WERI-Rb-1 (cell line): ENCODE measurements at regions not wholly inside any gene's neighbourhood (a gene's known extent, or its start where the extent isn't known, plus 50 kb on each side); places are given as distances from the start of the nearest gene placed in this dataset.

Experiments used
- DNase-seq: peaks from one replicate; pipeline ENCODE4 v3.0.0-alpha.2; 2020
- H3K27ac ChIP-seq: fragments of 250-450 bp; sonication (Bioruptor Pico); 2 replicates; pipeline ENCODE4 v1.5.1; 2020; ENCODE audit warnings: mild to moderate bottlenecking, moderate library complexity
- H3K27me3 ChIP-seq: fragments of 250-450 bp; sonication (Bioruptor Pico); 2 replicates; pipeline ENCODE4 v1.5.1; 2021; ENCODE audit warnings: mild to moderate bottlenecking, low read depth, moderate library complexity; ENCODE audit not compliant: insufficient read depth, severe bottlenecking
- H3K36me3 ChIP-seq: fragments of 250-450 bp; sonication (Bioruptor Pico); 2 replicates; pipeline ENCODE4 v1.5.1; 2020; ENCODE audit warnings: mild to moderate bottlenecking, moderate library complexity
- H3K4me3 ChIP-seq: 2 replicates; pipeline ENCODE4 v1.5.1; 2011; ENCODE audit warnings: low read depth, mild to moderate bottlenecking, control low read depth, low read length
- H3K9me3 ChIP-seq: fragments of 250-450 bp; sonication (Bioruptor Pico); 2 replicates; pipeline ENCODE4 v1.5.1; 2021; ENCODE audit warnings: mild to moderate bottlenecking, moderate library complexity; ENCODE audit not compliant: severe bottlenecking
- CTCF ChIP-seq: IDR thresholded peaks from 2 replicates; pipeline ENCODE4 v1.5.1; 2011; ENCODE audit warnings: low read depth, mild to moderate bottlenecking, control low read depth, inconsistent platforms, low read length

- TF ChIP-seq CTCF = no peak
- Histone ChIP-seq H3K27me3 (no peaks in the 10 kb centered on the region), H3K36me3 (no peaks in the 10 kb centered on the region), H3K27ac (no peak overlapping the region), H3K9me3 (peaks cover 3% of the 10 kb centered on the region), H3K4me3 (no peak overlapping the region)
- no peak for DNase-seq
Observed at GRCh38 chr1:68551459-68551858, 54.6 kb upstream of the DEPDC1 start.

- DNase-seq = no peak
- no peak overlapping the region for H3K4me3 ChIP-seq
- H3K9me3 ChIP-seq = peaks cover 3% of the 10 kb centered on the region
- TF ChIP-seq CTCF = no peak
- H3K36me3 ChIP-seq = no peaks in the 10 kb centered on the region
- H3K27ac ChIP-seq = no peak overlapping the region
- H3K27me3 ChIP-seq = no peaks in the 10 kb centered on the region
Observed at GRCh38 chr1:68558321-68559026, 61.6 kb upstream of the DEPDC1 start.

- no peaks in the 10 kb centered on the region for H3K9me3 ChIP-seq
- no peak for TF ChIP-seq CTCF
- H3K36me3 ChIP-seq = no peaks in the 10 kb centered on the region
- DNase-seq = no peak
- no peak overlapping the region for H3K27ac ChIP-seq
- no peaks in the 10 kb centered on the region for H3K27me3 ChIP-seq
- no peak overlapping the region for H3K4me3 ChIP-seq
Observed at GRCh38 chr1:68565923-68566322, 69.0 kb upstream of the DEPDC1 start.

- DNase-seq = no peak
- Histone ChIP-seq H3K9me3 (no peaks in the 10 kb centered on the region), H3K27ac (no peak overlapping the region), H3K4me3 (no peak overlapping the region), H3K36me3 (no peaks in the 10 kb centered on the region), H3K27me3 (no peaks in the 10 kb centered on the region)
- TF ChIP-seq CTCF = no peak
Observed at GRCh38 chr1:68570871-68571270, 74.0 kb upstream of the DEPDC1 start.

GRCh38 chr1:68571454-68572235, 74.8 kb upstream of the DEPDC1 start:
- Histone ChIP-seq H3K36me3 (no peaks in the 10 kb centered on the region), H3K9me3 (no peaks in the 10 kb centered on the region), H3K27me3 (no peaks in the 10 kb centered on the region), H3K27ac (no peak overlapping the region), H3K4me3 (no peak overlapping the region)
- no peak for DNase-seq
- TF ChIP-seq CTCF = no peak
